ENCODE measurements at regions not wholly inside any gene's neighbourhood (a gene's known extent, or its start where the extent isn't known, plus 50 kb on each side); places are given as distances from the start of the nearest gene placed in this dataset.

GRCh38 chr1:208531003-208531750 is 287.0 kb upstream of the PLXNA2 start:
- TF ChIP-seq CTCF (IDR thresholded peaks at IDR 0.05), result no peak
- TF ChIP-seq ZFX (IDR thresholded peaks at IDR 0.05; ENCODE audit: borderline replicate concordance), result no peak
